NCI-H2227 (cell line): ENCODE measurements at regions not wholly inside any gene's neighbourhood (a gene's known extent, or its start where the extent isn't known, plus 50 kb on each side); places are given as distances from the start of the nearest gene placed in this dataset.
A peak's percentile ranks its signal among the peaks of the same experiment; 100 is the strongest.

Experiments
- DNase-seq: peaks from one replicate; lab custom pipeline; 2025; ENCODE audit not compliant: unreplicated experiment; lab: John Stamatoyannopoulos, UW

- DNase-seq = no peak
These were observed 350.9 kb upstream of the NBEA start for GRCh38 chr13:34591129-34591528.

- no peak for DNase-seq
These were observed 350.1 kb upstream of the NBEA start for GRCh38 chr13:34591900-34592529.

DNA sequence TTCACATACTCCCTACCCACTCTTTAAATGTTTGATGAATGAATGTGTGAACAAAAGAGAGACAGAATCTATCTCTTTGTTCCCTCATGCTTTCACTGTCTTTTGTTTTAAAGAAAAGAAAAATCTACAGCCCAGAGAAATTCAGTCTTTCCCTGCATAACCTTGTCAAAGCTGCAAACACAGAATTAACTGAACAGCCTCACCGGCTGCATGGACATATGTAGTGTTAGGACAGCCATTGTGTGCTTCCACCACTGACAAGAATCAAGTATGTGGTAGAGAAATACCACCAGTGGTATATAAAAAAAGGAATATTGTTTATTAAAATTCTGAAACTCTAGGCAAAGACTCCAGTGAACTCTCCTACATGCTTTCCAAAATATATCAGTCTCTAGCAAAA lies 348.4 kb upstream of the NBEA start:
- DNase-seq = no peak

DNA sequence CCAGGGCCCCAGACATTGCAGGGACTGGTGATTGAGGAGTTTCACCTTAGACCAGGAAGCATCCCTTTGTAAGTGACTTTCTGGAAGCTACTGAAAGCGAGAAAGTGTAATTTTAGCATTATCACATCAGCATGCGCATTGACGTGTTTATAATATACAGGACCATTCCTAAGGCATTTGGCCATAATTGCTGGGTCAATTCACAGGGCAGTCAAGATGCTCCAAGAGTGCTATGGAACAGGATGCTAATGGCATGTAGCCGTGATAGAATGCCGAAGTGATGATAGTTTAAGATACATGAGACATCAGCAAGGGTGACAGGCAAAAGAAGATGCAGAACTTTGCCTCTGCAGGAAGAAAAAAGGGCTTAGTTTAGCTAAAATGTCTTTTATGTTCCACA lies 347.6 kb upstream of the NBEA start:
- peak; percentile 32 for DNase-seq

- no peak for DNase-seq
These were observed 333.7 kb upstream of the NBEA start for GRCh38 chr13:34608331-34608730.

DNA sequence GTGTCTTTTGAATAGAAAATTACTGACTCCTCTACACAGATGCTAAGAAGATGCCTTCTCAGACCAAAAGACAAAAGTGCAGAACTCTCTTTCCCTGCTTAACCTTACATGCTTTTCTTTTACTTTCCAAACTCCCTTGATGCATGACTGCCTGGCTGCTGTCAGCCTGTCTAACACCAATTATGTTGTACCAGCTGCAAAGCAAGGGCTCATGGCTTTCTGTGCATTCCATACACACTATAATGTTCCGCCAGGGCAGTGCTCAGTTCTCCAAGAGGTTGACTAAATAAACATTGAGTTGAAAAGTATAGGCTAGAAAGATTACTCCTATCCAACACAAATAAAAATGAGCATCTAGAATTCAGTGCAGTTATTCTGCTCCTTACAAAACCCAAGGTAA lies 330.4 kb upstream of the NBEA start:
- DNase-seq = no peak

GRCh38 chr13:34617473-34618083 lies 324.5 kb upstream of the NBEA start:
- no peak for DNase-seq

- no peak for DNase-seq
These were observed 323.4 kb upstream of the NBEA start for GRCh38 chr13:34618654-34619053.

GRCh38 chr13:34619326-34619725 lies 322.7 kb upstream of the NBEA start:
- DNase-seq = no peak

- peak; percentile 92 for DNase-seq
These were observed 321.8 kb upstream of the NBEA start for GRCh38 chr13:34620074-34620850.

- peak; percentile 73 for DNase-seq
These were observed 321.2 kb upstream of the NBEA start for GRCh38 chr13:34620862-34621261.

- no peak for DNase-seq
These were observed 318.7 kb upstream of the NBEA start for GRCh38 chr13:34623331-34623730.

DNA sequence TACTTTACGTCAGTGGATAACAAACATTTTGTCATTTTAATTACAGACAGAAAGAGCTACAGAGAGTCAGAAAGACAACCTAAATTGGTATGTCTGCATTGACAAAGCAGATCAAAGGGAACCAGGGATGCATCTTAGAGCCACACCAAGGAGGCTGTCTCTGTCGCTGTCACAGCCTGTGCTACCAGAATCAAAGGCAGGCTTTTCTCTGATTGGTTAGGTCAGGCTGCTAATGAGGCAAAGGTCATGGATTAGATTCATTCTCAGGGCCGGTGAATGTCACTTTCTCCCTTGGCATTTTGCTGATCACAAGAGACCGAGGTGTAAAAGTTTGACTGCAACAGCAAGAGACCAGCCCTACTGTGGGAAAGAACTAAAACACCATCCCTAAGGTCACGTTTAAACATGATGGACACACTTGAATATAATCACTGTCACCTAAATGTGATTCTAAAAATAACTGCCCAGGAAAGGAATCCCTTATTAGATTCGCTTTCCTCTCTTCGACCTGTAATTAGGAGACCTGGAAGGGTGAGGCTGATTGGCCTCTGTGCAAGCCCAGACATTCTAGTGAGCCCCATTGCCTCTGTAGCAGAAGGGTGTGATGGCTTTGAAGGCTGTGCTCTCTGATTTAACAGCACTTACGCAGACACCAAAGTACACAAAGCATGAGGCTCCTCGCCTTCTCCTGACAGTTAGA lies 314.4 kb upstream of the NBEA start:
- DNase-seq = peak; percentile 60

DNA sequence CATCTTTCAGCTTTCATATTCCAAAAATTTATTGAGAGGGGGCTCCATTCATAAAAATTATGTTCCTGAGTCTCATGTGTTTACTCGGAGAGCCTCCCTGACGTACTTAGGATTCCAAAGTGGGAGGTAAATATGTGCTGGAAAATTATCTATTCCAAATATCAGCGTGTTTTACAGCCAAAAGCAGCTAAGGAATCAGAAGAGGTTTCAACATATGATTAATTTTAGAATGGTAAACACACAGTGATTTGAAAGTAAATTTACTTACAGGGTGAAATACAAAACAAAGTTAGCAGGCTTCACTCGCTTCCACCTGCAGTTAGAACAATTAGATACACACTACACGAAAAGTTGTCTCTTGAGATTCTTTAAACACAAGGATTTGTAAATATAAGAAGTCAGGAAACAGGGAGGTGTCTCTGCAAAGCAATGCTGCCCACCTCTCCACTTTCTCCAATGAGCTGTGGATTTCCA lies 313.8 kb upstream of the NBEA start:
- no peak for DNase-seq

GRCh38 chr13:34634448-34634847 lies 307.6 kb upstream of the NBEA start:
- peak; percentile 29 for DNase-seq

GRCh38 chr13:34637138-34637537 lies 304.9 kb upstream of the NBEA start:
- no peak for DNase-seq

- DNase-seq = no peak
These were observed 304.4 kb upstream of the NBEA start for GRCh38 chr13:34637636-34638035.

DNA sequence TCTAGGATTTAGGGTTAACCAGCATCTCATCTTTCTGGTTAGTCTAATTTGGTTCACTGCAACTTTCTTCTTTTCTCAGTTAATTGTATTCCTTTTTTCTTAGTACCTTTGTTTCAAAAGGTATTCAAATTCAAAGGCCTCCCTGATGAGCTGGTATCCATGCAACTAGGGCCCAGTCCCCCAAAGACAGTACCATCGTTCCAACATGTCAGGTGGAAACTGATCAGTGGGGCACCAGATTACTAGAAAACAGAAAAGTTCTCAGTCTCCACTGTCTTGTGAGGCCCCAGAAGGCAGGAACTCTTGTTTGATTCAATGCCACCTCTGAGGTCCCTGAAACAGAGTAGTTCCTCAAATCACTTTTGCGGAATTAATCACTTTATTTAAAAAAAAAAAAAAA lies 303.2 kb upstream of the NBEA start:
- DNase-seq = no peak

- no peak for DNase-seq
These were observed 301.7 kb upstream of the NBEA start for GRCh38 chr13:34640179-34640992.

DNA sequence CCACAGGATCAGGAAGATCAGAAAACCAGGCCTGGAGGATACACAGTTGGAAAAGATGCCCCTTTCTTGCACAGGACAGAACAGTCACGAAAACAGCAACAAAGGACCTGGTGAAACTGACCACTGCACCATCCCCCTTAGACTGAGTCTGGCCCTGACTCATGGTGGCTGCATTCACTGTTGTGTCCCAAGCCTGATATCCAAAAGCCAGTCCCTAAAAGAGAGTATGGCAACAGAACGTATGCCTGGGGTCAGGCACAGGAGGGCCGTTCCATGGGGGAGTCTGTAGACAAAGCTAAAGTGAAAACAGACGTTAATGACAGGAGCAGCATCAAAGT lies 301.1 kb upstream of the NBEA start:
- DNase-seq = no peak
